ENCODE measurements at regions not wholly inside any gene's neighbourhood (a gene's known extent, or its start where the extent isn't known, plus 50 kb on each side); places are given as distances from the start of the nearest gene placed in this dataset.
A peak's percentile ranks its signal among the peaks of the same experiment; 100 is the strongest.

DNA sequence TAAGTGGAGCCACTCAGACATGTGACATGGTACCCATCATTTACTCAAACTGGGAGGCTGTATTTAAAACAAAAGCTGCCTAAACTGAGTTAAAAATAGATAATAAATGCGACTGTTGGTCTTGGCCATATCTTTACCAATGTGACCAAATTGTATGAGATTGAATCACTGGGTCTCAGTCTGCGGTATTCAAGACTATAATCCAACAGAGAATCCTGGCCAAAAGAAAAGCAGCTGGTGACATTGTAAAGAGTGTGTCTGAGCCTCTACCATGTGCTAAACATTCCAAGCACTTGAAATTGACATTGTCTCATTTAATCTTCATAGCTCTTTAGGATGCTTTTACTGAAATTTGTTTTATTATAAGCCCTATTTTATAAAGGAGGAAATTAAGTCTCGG, 282.6 kb downstream of the ZNF608 start:
- Histone ChIP-seq H3K4me1 (ENCODE audit: control insufficient read depth in 1 of 2, low read depth in 2 of 2) (peaks cover 5 to 15% of the 10 kb centered on the region in 2 donors), H3K36me3 (no peaks in the 10 kb centered on the region), H3K9me3 (no peaks in the 10 kb centered on the region), H3K27me3 (replicated peaks; ENCODE audit: insufficient read depth) (no peaks in the 10 kb centered on the region), H3K4me3 (no peak overlapping the region), H3K27ac (no peak overlapping the region)
- TF ChIP-seq, protein P1, sequence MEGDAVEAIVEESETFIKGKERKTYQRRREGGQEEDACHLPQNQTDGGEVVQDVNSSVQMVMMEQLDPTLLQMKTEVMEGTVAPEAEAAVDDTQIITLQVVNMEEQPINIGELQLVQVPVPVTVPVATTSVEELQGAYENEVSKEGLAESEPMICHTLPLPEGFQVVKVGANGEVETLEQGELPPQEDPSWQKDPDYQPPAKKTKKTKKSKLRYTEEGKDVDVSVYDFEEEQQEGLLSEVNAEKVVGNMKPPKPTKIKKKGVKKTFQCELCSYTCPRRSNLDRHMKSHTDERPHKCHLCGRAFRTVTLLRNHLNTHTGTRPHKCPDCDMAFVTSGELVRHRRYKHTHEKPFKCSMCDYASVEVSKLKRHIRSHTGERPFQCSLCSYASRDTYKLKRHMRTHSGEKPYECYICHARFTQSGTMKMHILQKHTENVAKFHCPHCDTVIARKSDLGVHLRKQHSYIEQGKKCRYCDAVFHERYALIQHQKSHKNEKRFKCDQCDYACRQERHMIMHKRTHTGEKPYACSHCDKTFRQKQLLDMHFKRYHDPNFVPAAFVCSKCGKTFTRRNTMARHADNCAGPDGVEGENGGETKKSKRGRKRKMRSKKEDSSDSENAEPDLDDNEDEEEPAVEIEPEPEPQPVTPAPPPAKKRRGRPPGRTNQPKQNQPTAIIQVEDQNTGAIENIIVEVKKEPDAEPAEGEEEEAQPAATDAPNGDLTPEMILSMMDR (IDR thresholded peaks at IDR 0.05): no peak
- no peak for ATAC-seq (ENCODE audit: insufficient number of reproducible peaks, low FRiP score, low read depth)
- DNase-seq (ENCODE audit: low spot score): no peak

DNA sequence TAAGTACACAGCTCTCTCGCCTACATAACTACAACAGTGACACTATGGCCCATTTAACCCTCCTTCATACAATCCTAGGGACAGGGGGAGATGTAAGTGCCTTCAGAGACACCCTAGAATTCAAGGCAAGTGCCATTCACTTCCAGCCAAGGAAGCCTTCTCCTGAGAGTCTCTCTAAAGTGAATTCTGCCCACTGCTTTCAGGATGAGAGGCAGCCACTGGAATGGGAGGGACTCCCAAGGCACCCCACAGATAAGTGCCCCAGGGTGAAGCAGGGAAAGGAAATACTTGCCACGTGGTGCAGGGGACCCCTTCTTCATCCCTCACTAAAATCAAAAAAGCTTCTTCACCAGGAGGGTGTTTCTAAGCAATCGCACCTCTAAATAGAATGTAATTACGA, 283.7 kb downstream of the ZNF608 start:
- H3K27ac ChIP-seq: no peak overlapping the region
- peaks cover 5 to 15% of the 10 kb centered on the region in 2 donors for H3K4me1 ChIP-seq (ENCODE audit: control insufficient read depth in 1 of 2, low read depth in 2 of 2)
- DNase-seq (ENCODE audit: low spot score) (no peak), ATAC-seq (ENCODE audit: insufficient number of reproducible peaks, low FRiP score, low read depth) (peak; percentile 16)
- H3K27me3 ChIP-seq (replicated peaks; ENCODE audit: insufficient read depth): no peaks in the 10 kb centered on the region
- TF ChIP-seq, protein P1 (IDR thresholded peaks at IDR 0.05): no peak
- H3K9me3 ChIP-seq: no peaks in the 10 kb centered on the region
- no peaks in the 10 kb centered on the region for H3K36me3 ChIP-seq
- no peak overlapping the region for H3K4me3 ChIP-seq

DNA sequence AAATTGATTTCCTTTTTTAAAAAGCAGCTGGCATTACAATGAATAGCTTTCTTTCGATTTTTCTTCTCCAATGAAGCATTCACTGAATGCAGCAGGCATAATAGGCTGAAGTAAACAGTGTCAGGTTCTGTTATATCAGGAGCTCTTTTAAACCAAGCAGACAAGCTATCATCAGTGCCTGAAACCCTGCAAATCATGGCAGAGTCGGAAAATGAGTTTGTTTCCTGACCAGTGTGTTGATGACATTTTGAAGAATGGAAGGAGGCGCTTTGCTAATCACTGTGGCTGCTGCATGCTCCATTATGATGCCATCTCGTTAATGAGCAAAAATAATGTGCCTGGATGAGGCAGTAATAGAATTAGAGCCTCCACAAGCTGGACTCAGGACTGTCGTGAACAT, 284.5 kb downstream of the ZNF608 start:
- DNase-seq (ENCODE audit: low spot score) (no peak), ATAC-seq (ENCODE audit: insufficient number of reproducible peaks, low FRiP score, low read depth) (no peak)
- Histone ChIP-seq H3K9me3 (no peaks in the 10 kb centered on the region), H3K4me1 (ENCODE audit: control insufficient read depth in 1 of 2, low read depth in 2 of 2) (peaks cover 5 to 15% of the 10 kb centered on the region in 2 donors), H3K36me3 (no peaks in the 10 kb centered on the region), H3K27ac (no peak overlapping the region), H3K4me3 (no peak overlapping the region), H3K27me3 (replicated peaks; ENCODE audit: insufficient read depth) (no peaks in the 10 kb centered on the region)
- TF ChIP-seq, protein P1 (IDR thresholded peaks at IDR 0.05): no peak

DNA sequence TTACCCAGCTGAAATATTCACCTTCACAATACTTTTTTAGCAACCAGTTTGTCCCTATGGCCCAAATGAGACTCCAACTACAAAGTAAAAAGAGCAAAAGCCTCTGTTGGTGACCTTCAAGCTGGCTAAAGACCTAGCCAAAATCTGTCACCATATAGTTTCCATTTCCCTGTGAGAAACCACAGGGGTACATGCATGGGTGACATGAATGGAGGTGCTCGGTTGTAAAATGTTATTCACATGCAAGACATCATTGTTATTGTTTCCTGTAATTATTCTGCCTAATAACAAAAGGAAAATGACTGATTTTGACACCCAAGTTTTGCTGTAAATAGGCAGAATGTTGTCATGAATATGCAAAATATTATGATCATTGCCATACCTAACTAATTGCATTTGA, 285.3 kb downstream of the ZNF608 start:
- Histone ChIP-seq H3K27me3 (replicated peaks; ENCODE audit: insufficient read depth) (no peaks in the 10 kb centered on the region), H3K4me1 (ENCODE audit: control insufficient read depth in 1 of 2, low read depth in 2 of 2) (peaks cover 5 to 15% of the 10 kb centered on the region in 2 donors), H3K4me3 (no peak overlapping the region), H3K36me3 (no peaks in the 10 kb centered on the region), H3K27ac (no peak overlapping the region), H3K9me3 (no peaks in the 10 kb centered on the region)
- no peak for ATAC-seq (ENCODE audit: insufficient number of reproducible peaks, low FRiP score, low read depth)
- no peak for DNase-seq (ENCODE audit: low spot score)
- TF ChIP-seq, protein P1 (IDR thresholded peaks at IDR 0.05): no peak

DNA sequence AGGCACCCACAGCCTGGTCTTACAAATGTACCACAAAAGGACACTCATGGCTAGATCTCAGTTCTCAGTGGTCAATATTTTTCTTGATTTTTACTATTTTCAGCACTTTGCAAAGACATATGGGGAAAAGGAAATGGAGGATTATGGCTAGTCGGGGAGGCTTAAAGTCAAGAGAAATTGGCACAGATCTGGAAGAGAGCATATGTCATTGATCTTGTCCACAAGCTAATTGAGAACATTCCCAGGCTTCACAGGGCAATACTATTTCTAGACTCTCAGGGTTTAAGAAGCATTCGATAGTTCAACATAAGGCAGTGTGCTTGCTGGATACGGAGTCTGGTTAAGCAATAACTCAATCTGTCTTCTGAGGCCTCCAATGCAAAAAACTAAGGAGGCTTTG, 285.8 kb downstream of the ZNF608 start:
- no peak overlapping the region for H3K27ac ChIP-seq
- TF ChIP-seq, protein P1 (IDR thresholded peaks at IDR 0.05): no peak
- DNase-seq (ENCODE audit: low spot score): no peak
- no peaks in the 10 kb centered on the region for H3K27me3 ChIP-seq (replicated peaks; ENCODE audit: insufficient read depth)
- no peaks in the 10 kb centered on the region for H3K36me3 ChIP-seq
- no peak overlapping the region for H3K4me3 ChIP-seq
- H3K4me1 ChIP-seq (ENCODE audit: control insufficient read depth in 1 of 2, low read depth in 2 of 2): peaks cover 5 to 15% of the 10 kb centered on the region in 2 donors
- H3K9me3 ChIP-seq: no peaks in the 10 kb centered on the region
- ATAC-seq (ENCODE audit: insufficient number of reproducible peaks, low FRiP score, low read depth): no peak

All from thoracic aorta (tissue), 2 donors.